OCI-LY3 (cell line): ENCODE measurements at regions not wholly inside any gene's neighbourhood (a gene's known extent, or its start where the extent isn't known, plus 50 kb on each side); places are given as distances from the start of the nearest gene placed in this dataset.

Source experiments
- H2AFZ ChIP-seq: fragments of 200-600, 300-600 bp; shearing (Covaris generic); 2 replicates; pipeline ENCODE4 v1.6.0; 2014; ENCODE audit warnings: antibody characterized with exemption, low read depth, low read length
- H3K27ac ChIP-seq: fragments of 200-600, 300-600 bp; sonication (generic); 2 replicates; pipeline ENCODE4 v1.5.1; 2014; ENCODE audit warnings: mild to moderate bottlenecking, low read length, moderate library complexity, mixed read lengths
- H3K27me3 ChIP-seq: fragments of 200-600, 300-600 bp; sonication (generic); 2 replicates; pipeline ENCODE4 v1.6.1; 2014; ENCODE audit warnings: low read depth, low read length, mixed read lengths
- H3K36me3 ChIP-seq: fragments of 200-600, 300-600 bp; sonication (generic); replicated peaks from 2 replicates; pipeline ENCODE3; 2014; ENCODE audit warnings: low read depth, low read length, mixed read lengths
- H3K4me1 ChIP-seq: fragments of 300-600, 200-600 bp; sonication (generic); 2 replicates; pipeline ENCODE4 v1.6.1; 2014; ENCODE audit warnings: low read length, mixed read lengths
- H3K4me2 ChIP-seq: fragments of 200-600, 300-600 bp; sonication (generic); 2 replicates; pipeline ENCODE4 v1.6.1; 2014; ENCODE audit warnings: low read length, mixed read lengths
- H3K4me3 ChIP-seq: fragments of 300-600, 200-600 bp; sonication (generic); 2 replicates; pipeline ENCODE4 v1.5.1; 2014; ENCODE audit warnings: antibody characterized with exemption, mild to moderate bottlenecking, low read length, moderate library complexity
- H3K79me2 ChIP-seq: fragments of 300-600, 200-600 bp; shearing (Covaris generic); 2 replicates; pipeline ENCODE4 v1.6.1; 2014; ENCODE audit warnings: mild to moderate bottlenecking, low read length, mixed read lengths
- H3K9ac ChIP-seq: fragments of 300-600, 200-600 bp; shearing (Covaris generic); 2 replicates; pipeline ENCODE4 v1.6.0; 2014; ENCODE audit warnings: mild to moderate bottlenecking, low read length, moderate library complexity
- H3K9me3 ChIP-seq: fragments of 200-600, 300-600 bp; shearing (Covaris generic); 2 replicates; pipeline ENCODE4 v1.6.1; 2014; ENCODE audit warnings: low read length, mixed read lengths; ENCODE audit not compliant: insufficient read depth
- H4K20me1 ChIP-seq: fragments of 200-600, 300-600 bp; sonication (generic); 2 replicates; pipeline ENCODE4 v1.6.1; 2016; ENCODE audit warnings: low read length, mixed read lengths; ENCODE audit not compliant: insufficient read depth
- CTCF ChIP-seq: fragments of 200-600, 300-600 bp; sonication (generic); IDR thresholded peaks from 2 replicates; pipeline ENCODE4 v1.5.1; 2014; ENCODE audit warnings: antibody characterized with exemption, low read length, low read depth
- EZH2phosphoT487 ChIP-seq: fragments of 200-600 bp; shearing (Covaris generic); IDR thresholded peaks from 2 replicates; pipeline ENCODE4 v1.6.1; 2018; ENCODE audit warnings: antibody characterized with exemption, mixed run types, low read depth

- Histone ChIP-seq H3K4me2 (no peak overlapping the region), H3K27ac (no peak overlapping the region), H3K4me3 (no peak overlapping the region), H3K4me1 (peaks cover 15% of the 10 kb centered on the region), H3K79me2 (no peaks in the 10 kb centered on the region), H4K20me1 (no peaks in the 10 kb centered on the region), H3K9me3 (no peaks in the 10 kb centered on the region), H3K36me3 (no peaks in the 10 kb centered on the region), H2AFZ (no peak overlapping the region), H3K9ac (no peak overlapping the region), H3K27me3 (no peaks in the 10 kb centered on the region)
- TF ChIP-seq EZH2phosphoT487 (no peak), CTCF (no peak)
Observed at GRCh38 chr3:186477876-186478275, 66.3 kb downstream of the CRYGS start.

GRCh38 chr3:186477033-186477432 is 67.1 kb downstream of the CRYGS start:
- no peak overlapping the region for H3K27ac ChIP-seq
- no peaks in the 10 kb centered on the region for H3K79me2 ChIP-seq
- H3K27me3 ChIP-seq, result no peaks in the 10 kb centered on the region
- TF ChIP-seq EZH2phosphoT487 (no peak), CTCF (no peak)
- no peaks in the 10 kb centered on the region for H3K36me3 ChIP-seq
- 0 out of 2 replicates have a peak overlapping the region, but pooled peaks have one; percentile 24 for H3K4me2 ChIP-seq
- H2AFZ ChIP-seq, result no peak overlapping the region
- no peaks in the 10 kb centered on the region for H3K9me3 ChIP-seq
- peaks cover 15% of the 10 kb centered on the region for H3K4me1 ChIP-seq
- H3K4me3 ChIP-seq, result no peak overlapping the region
- no peaks in the 10 kb centered on the region for H4K20me1 ChIP-seq
- no peak overlapping the region for H3K9ac ChIP-seq

GRCh38 chr3:186476541-186476940 is 67.6 kb downstream of the CRYGS start:
- no peaks in the 10 kb centered on the region for H3K9me3 ChIP-seq
- no peak overlapping the region for H3K9ac ChIP-seq
- H4K20me1 ChIP-seq, result no peaks in the 10 kb centered on the region
- H3K4me2 ChIP-seq, result 0 out of 2 replicates have a peak overlapping the region, but pooled peaks have one; percentile 24
- no peak overlapping the region for H3K4me3 ChIP-seq
- no peak overlapping the region for H3K27ac ChIP-seq
- H3K79me2 ChIP-seq, result no peaks in the 10 kb centered on the region
- H2AFZ ChIP-seq, result no peak overlapping the region
- no peaks in the 10 kb centered on the region for H3K27me3 ChIP-seq
- no peaks in the 10 kb centered on the region for H3K36me3 ChIP-seq
- TF ChIP-seq EZH2phosphoT487, result no peak
- TF ChIP-seq CTCF, result no peak
- peaks cover 15% of the 10 kb centered on the region for H3K4me1 ChIP-seq

- no peaks in the 10 kb centered on the region for H3K9me3 ChIP-seq
- no peaks in the 10 kb centered on the region for H3K27me3 ChIP-seq
- 0 out of 2 replicates have a peak overlapping the region, but pooled peaks have one; percentile 15 for H3K27ac ChIP-seq
- no peak overlapping the region for H3K4me3 ChIP-seq
- peaks cover 15% of the 10 kb centered on the region for H3K4me1 ChIP-seq
- H3K4me2 ChIP-seq, result peak overlapping the region; percentile 28; the same call in 1 of the 2 replicates
- peak overlapping the region; percentile 82; the same call in 1 of the 2 replicates for H2AFZ ChIP-seq
- H3K79me2 ChIP-seq, result no peaks in the 10 kb centered on the region
- TF ChIP-seq CTCF, result no peak
- no peaks in the 10 kb centered on the region for H4K20me1 ChIP-seq
- H3K36me3 ChIP-seq, result no peaks in the 10 kb centered on the region
- no peak overlapping the region for H3K9ac ChIP-seq
Observed at GRCh38 chr3:186476044-186476468, 68.1 kb downstream of the CRYGS start.
